ENCODE measurements at regions not wholly inside any gene's neighbourhood (a gene's known extent, or its start where the extent isn't known, plus 50 kb on each side); places are given as distances from the start of the nearest gene placed in this dataset.
"Not testable (repeated sequence)": the region's sequence is repeated elsewhere in the genome, so short reads cannot be mapped to it uniquely, and the experiment has no call there.

DNA sequence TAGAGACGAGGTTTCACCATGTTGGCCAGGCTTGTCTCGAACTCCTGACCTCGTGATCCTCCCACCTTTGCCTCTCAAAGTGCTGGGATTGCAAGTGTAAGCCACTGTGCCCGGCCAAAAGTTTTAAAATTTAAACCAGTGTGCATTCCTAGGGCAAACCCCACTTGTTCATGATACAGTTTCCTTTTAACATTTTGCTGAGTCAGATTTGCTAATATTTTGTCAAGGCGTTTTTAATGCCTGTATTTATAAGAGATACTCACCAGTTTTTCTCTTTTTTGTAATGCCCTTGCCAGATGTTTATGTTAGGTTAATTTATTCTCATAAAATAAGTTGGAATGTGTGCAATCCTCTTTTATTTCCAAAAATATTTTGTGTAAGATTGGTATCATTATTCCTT is 927.4 kb downstream of the DNAJB9 start:
- no peak for DNase-seq

DNA sequence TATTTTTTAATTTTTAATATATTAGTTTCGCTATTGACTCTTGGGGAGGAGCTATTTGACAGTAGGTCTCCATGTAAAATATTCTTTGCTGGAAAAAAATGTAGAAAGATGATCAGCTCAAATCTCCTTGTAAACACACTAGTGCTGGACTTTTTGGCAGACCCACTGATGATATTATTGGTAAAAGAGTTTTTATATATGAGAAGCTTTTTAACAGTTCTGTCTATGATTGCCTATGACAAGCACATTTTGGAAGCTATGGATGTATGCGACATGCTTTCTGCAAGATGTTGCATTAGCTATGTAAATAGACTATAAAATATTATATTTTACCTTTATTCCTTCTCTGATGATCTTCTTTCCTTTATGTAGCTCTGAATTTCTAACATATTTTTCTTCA is 928.5 kb downstream of the DNAJB9 start:
- no peak for DNase-seq

DNA sequence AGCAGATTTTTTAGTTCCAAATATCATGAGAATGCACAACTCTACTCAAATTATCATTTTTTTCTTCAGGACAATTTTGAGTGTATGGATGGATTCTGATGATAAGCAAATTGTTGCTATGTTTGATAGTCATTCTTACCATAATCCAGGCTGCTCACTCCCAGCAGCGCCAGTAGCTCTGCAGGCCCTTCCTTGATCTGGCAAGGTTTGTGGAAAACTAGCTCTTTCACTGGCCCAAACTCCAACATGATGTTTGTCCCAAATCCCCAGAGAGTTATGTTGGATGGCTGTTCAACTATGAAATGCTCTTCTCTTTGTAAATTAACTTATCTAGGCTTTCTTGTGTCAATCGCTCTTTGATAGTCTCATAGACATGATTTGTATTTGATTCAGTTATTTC is 933.7 kb downstream of the DNAJB9 start:
- DNase-seq = no peak

DNA sequence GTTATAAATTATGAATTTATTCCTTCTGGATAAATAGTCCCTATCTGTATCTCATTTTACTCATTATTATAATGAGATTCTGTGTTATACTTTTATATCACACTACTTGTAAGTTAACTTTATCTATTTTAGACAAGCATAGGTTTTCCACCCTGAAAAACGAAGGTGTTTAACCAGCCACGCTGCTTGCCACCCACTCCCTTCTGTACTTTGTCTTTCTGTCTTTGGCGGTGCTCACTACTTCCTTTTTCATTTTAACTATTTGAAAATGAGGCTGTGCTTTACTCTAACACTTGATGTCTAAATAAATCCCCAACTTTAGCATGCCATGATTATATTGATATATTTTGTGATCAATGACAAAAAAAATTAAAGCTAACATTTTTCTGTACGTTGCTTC is 952.9 kb downstream of the DNAJB9 start:
- DNase-seq = no peak

DNA sequence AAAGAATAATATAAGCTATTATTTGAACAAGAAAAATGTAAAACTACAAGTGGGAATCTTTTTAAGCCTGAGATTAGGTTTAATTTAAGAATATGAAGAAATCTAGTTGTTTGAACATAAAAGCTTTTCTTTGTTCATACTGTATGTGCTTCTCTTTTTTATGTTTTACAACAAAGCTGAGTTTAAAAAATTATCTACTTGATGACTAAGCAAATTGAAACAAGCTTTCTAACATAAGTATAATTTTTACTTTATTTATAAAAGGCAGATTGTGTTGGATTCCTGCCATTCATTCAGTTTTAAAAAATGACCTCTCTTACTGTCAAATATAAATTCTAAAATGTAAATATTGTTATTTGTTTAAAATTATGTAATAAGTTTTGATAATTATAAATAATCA is 958.2 kb downstream of the DNAJB9 start:
- no peak for DNase-seq

DNA sequence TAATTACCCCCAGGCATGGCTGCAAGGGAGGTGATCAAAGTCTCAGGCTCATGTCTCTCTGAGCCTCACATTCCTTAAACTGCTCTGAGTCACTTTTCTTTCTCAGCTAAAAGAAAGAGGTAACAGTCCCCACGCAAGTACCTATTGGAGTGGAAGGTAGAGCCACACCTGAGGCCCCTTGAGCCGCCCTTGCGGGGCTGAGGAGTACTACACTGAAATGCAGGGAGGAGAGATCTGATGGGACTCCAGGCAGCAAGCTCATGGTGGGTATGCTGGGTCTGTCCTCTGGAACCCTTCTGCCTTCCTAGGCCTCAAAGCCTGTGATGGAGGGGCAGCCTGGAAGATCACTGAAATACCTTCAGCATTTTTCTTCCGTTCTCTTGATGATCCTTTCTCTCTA is 960.0 kb downstream of the DNAJB9 start:
- no peak for DNase-seq

DNA sequence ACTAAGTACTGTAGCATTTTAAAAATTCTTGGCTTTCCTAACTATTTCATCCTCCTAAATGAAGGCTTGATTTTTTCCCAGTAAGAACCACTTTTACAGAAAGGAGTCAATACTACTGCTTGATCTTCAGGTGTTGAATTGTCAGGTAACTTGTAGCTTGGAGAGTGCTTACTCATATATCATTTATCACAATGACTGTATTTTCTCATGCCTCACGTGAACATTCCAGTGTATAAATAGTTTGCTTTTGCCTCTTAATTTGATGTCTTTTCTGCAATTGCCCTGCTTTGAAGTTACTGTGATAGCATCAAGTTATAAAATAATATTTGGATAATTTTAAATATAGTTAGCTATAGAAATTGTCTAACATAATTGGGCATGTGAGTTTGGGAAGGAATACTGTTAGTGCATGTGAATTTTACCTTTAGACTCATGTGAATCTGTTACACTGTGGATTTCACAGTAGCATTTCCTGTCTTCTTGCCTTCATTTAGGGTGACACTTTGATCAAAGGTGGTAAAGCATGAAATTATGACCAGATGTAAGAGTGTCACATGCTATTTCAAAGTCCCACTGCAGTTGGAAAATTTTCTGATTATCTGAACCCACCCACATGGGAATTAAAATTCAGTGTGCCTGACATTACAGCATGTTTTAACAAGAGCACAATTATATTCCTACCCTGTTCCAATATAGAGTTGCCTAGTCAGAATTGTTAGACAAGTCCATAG is 962.8 kb downstream of the DNAJB9 start:
- no peak for DNase-seq

DNA sequence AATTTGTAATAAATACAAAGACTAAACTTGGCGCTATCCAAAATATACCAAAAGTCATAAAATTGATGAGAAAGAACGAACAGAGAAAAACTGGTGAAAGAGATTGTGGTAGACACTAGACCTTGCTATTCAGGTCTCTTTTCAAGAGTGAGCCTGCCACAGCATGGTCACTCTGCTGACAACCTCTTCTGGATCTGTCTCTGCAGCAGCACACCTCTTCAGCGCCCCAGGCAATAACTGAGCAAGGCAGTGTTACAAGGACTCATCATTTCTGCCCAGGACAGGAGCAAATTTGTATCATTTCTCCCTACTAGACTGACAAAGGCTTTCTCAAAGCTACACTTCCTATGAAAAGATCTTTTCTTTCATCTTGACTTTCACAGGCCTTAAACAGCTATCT is 976.0 kb downstream of the DNAJB9 start:
- no peak for DNase-seq

DNA sequence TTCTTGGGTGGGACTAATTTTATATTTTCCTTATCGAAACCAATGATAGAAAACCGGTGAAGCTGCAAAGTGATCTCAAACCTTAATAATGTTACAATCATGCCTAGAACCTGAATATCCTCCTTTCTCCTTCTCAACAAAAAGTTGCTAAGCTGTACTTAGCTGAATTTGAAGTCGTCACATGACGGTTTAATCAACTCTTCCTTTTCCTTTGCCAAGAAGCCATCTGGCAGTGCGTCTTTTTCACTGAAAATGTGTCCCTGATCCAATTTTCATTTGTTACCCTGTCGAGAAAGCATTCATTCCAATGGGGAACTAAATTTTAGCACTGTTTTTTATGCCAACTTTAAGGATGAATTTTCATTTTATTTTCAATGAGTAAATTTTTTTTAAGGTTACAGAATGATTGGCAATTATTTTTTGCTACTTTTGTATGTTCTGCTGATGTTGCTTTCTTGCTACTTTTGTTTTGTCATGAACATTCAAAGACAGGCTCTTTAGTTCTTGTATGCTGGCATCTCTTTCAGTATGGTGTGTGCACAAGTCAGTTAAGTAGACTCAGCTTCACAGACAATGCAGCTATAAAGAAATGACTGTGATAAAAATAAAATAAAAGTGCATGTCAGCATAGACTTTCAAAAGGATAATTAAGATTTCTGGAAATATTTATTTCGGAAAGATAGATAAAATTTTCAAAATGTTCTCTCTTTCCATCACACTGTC is 980.0 kb downstream of the DNAJB9 start:
- DNase-seq = no peak

DNA sequence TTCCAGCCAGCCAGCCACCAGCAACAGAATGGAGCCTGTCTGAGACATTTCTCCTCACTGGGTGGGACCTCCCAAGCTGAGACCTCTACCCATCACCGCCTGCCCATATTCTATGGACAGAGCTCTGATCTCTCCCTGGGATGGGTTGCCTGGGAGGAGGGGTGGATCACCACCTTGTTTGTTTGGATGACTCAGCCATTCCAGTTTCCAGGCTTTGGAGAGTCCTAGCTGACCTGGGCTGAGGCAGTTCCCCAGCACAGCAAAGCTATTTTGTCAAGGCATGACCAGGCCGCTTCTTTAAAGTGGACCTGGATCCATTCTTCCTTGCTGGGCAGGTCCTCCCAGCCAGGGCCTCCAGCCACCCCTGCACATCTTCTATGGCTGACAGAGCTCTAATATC is 982.3 kb downstream of the DNAJB9 start:
- DNase-seq = no peak

DNA sequence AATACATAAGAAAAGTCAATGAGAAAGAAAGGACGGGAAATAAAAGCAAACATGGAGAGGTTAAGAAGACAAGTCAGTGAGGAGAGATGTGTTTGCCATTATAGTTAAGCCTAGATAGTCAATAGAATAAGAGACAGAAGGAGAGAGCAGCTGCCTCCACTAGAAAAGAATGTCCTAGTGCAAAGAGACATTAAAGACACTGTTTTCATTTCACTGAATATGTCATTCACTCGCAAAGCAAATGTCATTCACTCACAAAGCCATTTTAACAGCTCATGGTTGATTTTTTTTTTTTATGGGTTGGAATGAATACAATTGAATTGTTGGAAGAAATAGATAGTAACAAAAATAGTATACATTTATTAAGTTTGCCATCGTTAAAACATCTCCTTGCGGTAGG is 1007.6 kb downstream of the DNAJB9 start:
- no peak for DNase-seq

DNA sequence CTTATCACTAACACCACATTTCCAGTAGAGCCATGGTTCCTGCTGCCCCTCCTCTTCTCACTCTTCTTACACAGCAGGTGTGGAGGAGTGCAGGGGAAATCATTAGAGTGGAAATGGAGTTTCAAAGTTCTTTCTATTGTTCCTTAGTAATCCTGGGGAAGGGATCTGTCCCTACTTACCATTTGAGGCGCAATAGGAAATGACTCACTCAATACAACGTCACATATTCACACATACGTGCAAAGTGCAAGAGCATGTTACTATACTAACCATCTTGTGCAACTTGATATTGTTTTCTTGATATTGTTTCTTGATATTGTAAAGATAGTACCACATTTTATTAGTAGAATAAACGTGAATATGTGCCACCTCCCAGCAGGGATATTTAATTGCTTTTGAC is 1010.2 kb downstream of the DNAJB9 start:
- no peak for DNase-seq

DNA sequence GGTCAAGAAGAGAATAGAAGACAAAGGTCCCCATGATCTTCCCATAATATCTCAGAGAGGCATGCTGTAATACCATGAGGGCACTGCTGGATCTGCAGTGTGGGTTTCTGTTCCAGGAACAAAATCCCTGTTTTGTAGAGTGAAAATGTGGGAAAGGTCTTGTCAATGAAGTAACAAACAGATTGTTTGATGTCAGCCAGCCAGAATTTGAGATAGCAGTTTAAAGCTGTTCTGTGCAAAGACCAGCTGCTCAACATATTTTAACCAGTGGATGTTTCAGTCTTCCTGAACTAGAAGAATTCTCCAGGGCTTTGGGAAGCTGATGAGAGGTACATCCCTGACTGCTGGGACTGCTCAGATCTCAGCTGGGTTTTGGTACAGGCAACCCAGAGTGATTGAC is 1012.5 kb downstream of the DNAJB9 start:
- no peak for DNase-seq

DNA sequence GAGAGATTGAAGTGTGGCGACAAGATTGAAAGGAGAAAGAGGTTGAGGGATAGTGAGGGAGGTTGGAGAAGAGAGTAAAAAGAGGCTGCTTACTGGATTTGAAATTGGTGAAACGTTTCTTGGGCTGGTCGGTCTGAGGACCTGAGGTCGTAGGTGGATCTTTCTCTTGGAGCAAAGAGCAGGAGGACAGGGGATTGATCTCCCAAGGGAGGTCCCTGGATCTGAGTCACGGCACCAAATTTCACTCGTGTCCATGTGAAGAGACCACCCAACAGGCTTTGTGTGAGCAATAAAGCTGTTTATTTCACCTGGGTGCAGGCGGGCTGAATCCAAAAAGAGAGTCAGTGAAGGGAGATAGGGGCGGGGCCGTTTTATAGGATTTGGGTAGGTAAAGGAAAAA is 1027.3 kb downstream of the DNAJB9 start:
- not testable (repeated sequence) for DNase-seq

DNA sequence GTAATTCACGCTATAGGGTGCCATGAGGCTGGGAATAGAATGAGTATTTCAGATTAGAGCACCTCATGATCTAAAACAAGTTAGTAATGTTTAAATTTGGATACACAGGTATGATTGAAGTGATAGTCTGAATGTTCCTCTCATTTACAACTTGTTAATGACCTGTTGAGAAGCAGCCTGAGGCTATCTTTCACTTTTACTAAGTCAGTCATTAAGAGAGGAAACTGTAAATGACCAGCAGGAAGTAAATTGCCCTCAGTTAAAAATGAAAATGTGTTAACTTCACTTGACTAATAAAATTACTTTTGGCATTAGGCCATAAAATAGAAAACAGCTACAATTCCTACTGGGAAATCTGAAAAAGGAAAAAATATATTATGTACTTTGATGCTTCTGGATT is 1042.0 kb downstream of the DNAJB9 start:
- no peak for DNase-seq

DNA sequence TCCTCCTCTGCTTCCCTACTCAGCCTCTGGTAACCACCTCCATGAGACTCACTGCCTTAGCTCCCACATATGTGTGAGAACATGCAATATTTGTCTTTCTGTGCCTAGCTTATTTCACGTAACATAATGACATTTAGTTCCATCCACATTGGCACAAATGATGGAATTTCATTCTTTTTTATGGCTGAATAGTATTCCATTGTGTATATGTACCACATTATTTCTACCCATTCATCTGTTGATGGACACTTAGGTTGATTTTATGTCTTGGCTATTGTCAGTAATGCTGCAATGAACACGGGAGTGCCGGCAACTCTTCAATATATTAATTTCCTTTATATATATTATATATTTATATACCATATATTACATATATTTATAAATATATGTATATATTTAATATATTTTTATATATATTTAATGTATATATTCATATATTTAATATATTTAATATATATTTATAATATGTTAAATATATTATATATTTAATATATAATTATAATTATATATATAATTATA is 1046.9 kb downstream of the DNAJB9 start:
- DNase-seq = no peak

DNA sequence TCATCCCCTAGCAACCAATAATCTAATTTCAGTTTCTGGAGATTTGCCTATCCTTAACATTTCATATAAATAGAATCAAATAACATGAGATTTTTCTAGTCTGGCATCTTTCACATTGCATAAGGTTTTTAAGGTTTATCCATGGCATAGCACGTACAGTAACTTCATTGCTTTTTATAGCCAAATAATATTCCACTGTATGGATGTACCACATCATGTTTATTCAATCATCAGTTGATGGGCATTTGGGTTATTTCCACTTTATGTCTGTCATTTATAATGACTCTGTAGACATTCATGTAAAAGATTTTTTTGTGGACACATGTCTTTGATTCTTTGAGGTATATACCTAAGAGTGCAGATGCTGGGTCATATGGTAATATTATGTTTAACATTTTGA is 1052.6 kb downstream of the DNAJB9 start:
- DNase-seq = no peak

DNA sequence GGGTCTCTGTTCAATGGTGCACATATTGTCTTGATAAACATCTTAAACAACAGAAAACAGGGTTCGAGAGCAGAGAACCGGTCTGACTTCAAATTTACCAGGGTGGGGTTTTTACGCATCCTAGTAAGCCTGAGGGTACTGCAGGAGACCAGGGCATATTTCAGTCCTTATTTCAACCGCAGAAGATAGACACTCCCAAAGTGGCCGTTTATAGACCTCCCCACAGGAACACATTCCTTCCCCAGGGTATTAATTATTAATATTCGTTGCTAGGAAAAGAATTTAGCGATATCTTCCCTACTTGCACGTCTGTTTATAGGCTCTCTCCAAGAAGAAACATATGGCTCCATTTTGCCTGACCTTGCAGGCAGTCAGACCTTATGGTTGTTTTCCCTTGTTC is 1063.2 kb downstream of the DNAJB9 start:
- DNase-seq = not testable (repeated sequence)

DNA sequence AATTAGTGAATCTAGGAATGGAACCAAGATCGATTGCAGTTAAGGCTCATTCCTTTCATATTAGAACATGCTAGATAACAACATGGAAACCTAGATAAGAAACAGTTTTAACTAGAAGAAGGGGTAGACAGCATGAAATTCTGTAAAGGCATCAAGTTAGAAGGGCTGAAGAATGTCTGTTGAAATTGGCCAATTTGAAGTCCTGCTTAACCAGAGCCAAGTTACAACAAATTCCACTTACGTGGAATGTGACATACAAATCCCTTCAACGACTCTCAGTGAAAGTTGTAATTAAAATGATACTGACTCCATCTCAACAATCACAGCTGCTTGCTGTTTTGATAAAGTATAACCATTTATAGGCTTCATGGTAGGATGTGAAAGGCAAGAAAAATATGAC is 1065.7 kb downstream of the DNAJB9 start:
- no peak for DNase-seq

DNA sequence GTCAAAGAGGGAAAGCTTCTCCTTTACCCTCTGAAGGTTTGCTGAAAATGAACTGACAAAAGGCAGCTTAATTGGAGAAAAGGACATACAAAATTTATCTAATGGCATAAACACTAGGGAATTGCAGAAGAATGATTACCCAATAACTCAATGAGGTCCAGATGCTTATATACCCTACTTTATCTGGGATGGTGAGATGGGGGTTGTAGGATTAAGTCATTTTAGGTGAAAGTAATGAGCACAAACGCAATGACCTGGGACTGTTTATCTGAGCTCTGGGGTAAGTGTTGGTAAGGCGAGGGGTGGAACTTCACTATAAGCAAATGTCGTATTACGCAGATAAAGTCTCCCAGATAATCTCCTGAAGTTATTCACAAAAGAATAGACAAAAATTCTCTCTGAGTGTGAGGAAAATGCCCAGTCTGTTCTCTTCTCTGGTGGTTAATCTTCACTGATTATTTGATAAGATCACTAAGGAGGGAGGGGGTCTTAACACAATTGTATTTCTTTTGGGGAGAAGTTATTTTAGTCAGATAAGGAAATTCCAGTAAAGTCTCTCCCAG is 1067.8 kb downstream of the DNAJB9 start:
- no peak for DNase-seq

DNA sequence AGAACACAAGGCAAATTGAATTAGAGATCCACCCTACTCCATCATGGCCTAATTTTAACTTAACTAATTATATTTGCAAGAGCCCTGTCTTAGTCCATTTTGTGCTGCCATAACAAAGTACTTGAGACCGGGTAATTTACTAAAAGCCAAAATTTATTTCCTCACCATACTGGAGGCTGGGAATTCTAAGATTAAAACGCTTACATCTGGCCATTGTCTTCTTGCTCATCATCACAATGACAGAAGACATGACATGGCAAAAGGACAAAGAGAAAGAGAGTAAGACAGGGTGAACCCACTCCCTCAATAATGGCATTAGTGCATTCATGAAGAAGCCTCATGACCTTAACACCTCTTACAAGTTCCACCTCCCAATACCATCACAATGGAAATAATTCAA is 1068.6 kb downstream of the DNAJB9 start:
- no peak for DNase-seq

DNA sequence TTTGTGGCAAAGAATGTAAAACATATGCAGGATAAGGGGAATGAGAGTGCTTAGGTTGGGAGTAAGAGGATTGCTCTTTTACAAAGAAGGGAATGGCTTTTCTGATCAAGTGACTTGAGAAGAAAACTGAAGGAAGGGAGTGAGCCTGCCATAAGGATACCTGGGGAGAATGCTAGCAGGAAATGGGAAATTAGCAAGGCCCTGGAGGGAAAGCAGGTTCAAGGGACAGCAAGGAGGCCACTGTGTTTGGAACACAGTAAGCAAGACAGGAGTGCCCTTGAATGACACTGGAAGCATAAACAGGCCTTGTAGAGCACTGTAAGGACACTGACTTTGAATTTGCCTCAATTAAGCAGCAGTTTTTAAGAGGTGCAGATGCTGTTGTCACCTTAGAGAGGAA is 1069.9 kb downstream of the DNAJB9 start:
- DNase-seq = no peak

DNA sequence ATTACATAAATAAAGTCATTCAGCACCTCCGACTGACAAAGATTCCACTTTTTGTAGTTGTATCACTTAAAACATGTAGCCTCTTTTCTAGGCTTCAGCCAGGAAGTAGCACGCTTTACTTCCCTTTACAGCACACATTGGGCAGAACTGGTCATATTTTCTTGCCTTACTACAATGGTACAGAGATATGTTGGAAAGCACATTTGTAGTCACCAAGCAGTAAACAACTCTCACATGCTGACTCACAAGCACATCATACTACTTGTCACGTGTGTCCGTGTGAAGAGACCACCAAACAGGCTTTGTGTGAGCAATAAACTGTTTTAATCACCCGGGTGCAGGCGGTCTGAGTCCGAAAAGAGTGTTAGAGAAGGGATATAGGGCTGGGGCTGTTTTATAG is 1071.8 kb downstream of the DNAJB9 start:
- DNase-seq = no peak

DNA sequence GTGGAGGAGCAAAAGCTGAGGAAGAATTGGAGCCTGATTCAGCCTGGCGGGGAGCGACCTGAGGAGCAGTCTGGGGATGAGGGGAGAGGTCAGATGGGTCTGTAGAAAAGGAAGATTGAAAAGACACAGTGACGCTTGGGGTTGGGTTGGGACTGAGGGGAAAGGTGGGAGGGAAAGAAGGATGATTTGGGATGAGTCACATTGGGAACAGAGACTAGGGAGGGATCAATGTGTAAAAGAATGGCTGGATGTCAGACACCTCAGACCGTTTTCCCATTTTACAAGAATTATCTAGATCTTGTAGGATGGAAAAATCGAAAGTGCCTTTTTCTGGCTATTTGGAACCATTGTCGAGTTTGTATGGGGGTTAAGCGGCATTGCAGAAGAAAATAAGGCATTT is 1076.5 kb downstream of the DNAJB9 start:
- DNase-seq = no peak
